ENCODE measurements at regions not wholly inside any gene's neighbourhood (a gene's known extent, or its start where the extent isn't known, plus 50 kb on each side); places are given as distances from the start of the nearest gene placed in this dataset.

DNA sequence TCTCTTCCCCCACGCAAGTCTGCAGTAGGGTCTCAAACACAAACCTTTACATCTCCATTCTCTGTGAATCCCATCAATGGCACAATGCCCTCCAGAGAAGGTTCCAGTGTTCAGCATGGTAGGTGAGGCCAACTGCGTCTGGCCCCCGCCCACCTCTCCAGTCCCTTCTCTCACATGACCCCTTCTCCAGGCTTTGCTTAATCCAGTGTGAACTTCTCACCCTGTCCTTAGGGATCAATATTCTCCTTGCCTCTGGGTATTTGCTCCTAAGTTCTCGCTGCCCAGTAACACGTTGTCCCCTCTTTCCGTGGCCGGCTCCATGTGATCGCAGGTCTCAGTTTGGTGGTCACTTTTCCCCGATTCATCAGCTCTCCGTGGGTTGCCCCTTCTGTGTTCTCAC is 225.1 kb upstream of the PMEPA1 start (continued):
- TF ChIP-seq SMAD5 (IDR thresholded peaks at IDR 0.05; ENCODE audit: low read depth), result no peak
- TF ChIP-seq, protein P1, sequence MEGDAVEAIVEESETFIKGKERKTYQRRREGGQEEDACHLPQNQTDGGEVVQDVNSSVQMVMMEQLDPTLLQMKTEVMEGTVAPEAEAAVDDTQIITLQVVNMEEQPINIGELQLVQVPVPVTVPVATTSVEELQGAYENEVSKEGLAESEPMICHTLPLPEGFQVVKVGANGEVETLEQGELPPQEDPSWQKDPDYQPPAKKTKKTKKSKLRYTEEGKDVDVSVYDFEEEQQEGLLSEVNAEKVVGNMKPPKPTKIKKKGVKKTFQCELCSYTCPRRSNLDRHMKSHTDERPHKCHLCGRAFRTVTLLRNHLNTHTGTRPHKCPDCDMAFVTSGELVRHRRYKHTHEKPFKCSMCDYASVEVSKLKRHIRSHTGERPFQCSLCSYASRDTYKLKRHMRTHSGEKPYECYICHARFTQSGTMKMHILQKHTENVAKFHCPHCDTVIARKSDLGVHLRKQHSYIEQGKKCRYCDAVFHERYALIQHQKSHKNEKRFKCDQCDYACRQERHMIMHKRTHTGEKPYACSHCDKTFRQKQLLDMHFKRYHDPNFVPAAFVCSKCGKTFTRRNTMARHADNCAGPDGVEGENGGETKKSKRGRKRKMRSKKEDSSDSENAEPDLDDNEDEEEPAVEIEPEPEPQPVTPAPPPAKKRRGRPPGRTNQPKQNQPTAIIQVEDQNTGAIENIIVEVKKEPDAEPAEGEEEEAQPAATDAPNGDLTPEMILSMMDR (IDR thresholded peaks at IDR 0.05 in 2 of 3, conservative IDR thresholded peaks at IDR 0.05 in 1 of 3; ENCODE audit: control insufficient read depth in 2 of 3, extremely low read depth in 1 of 3, insufficient read depth in 1 of 3, low read depth in 3 of 3, low read length in 3 of 3), result no peak
- TF ChIP-seq PML (IDR thresholded peaks at IDR 0.05; ENCODE audit: low read length), result no peak
- no peak for TF ChIP-seq GABPA (IDR thresholded peaks at IDR 0.05; ENCODE audit: low read depth)
- no peak for TF ChIP-seq RUNX3 (IDR thresholded peaks at IDR 0.05; ENCODE audit: low read length)
- TF ChIP-seq TCF12 (IDR thresholded peaks at IDR 0.05; ENCODE audit: low read depth, low read length), result no peak
- no peak for TF ChIP-seq STAT3 (IDR thresholded peaks at IDR 0.05; ENCODE audit: low read depth, low read length)

DNA sequence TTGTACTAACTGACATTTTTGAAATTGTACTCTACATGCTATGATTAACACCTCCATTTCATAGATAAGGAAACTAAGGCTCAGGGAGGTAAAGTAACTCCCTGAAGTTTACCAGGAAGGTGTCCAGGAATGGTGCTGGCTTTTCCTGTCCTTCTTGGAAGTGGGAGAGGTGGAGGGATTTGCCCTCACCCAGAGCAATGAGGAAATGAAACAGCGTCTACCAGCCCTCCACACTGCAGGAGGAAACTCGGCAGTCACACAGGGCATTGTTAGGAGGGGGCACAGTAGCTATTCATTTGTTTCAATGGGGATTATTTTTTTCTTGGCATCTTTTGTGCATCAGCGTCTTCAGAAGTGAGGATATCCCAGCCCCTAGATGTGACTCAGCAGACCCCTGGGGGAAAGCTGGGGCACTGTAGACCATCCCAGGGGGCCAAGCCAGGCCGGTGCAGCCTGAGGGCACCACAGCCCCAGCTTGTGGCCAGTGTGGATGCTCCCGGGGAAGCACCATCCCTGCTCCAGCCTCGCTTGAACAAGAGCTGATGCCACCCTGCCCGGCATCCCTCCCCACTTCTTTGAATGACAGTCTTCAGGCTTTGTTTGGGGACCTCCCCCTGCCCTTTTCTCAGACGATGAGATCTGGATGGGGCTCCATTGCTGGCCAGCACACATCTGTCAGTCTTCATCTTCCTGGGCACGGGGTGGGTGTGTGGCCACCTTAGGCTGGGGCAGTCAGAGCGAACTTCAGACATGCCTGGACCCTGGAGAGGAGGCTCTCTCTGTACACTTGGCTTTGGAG is 224.4 kb upstream of the PMEPA1 start:
- no peak overlapping the region for H3K4me3 ChIP-seq
- intact Hi-C loops (cut with micrococcal nuclease; ENCODE audit: unreplicated experiment) (no loop called here), in situ Hi-C loops (cut with MboI) (no loop called here)
- H3K4me1 ChIP-seq (ENCODE audit: control insufficient read depth, insufficient read depth, low read length), result no peaks in the 10 kb centered on the region
- ChIA-PET RAD21 (ENCODE audit: unreplicated experiment) (no interaction called here), SMC1A (ENCODE audit: uncharacterized antibody, unreplicated experiment) (no interaction called here), POLR2A (no interaction called here), CTCF (interaction anchor here (0.6 kb wide), 1 partner anchor 1133 kb away, joined by 3 read pairs; no protein-coding TSS in a partner anchor)
- no peaks in the 10 kb centered on the region for H4K20me1 ChIP-seq (ENCODE audit: control insufficient read depth, insufficient read depth)
- 0% methylated on average over 10 of the region's 10 CpGs for WGBS (ENCODE audit: insufficient coverage, insufficient replicate concordance, low lambda C conversion rate, missing lambda C conversion rate)
- no peaks in the 10 kb centered on the region for H3K9me3 ChIP-seq (replicated peaks; ENCODE audit: control insufficient read depth, insufficient read depth, low read length)
- ATAC-seq (no peak), FAIRE-seq (no peak), DNase-seq (ENCODE audit: low read depth, low spot score) (no peak)
- H3K4me2 ChIP-seq (ENCODE audit: control insufficient read depth, insufficient read depth), result no peak overlapping the region
- peaks cover 0 to 1% of the 10 kb centered on the region in 2 experiments; a peak in 2 of 4 replicates for H3K27me3 ChIP-seq (replicated peaks in 1 of 2; ENCODE audit: control insufficient read depth in 2 of 2, insufficient read depth in 2 of 2, low read length in 1 of 2)
- no peaks in the 10 kb centered on the region for H3K36me3 ChIP-seq (ENCODE audit: control insufficient read depth in 2 of 2, insufficient read depth in 2 of 2, low read length in 1 of 2)
- H3K9ac ChIP-seq (ENCODE audit: control insufficient read depth, insufficient read depth, low read length), result no peak overlapping the region
- BruUV-seq (replicated peaks), result no TSS peak
- no peak overlapping the region for H3K27ac ChIP-seq (ENCODE audit: control insufficient read depth, insufficient read depth)
- H2AFZ ChIP-seq (ENCODE audit: control insufficient read depth, low read depth, low read length), result no peak overlapping the region
- no peaks in the 10 kb centered on the region for H3K79me2 ChIP-seq (ENCODE audit: control insufficient read depth, insufficient read depth, low read length)
- no peak for TF ChIP-seq TARDBP (IDR thresholded peaks at IDR 0.05; ENCODE audit: borderline replicate concordance)
- TF ChIP-seq, protein P2, sequence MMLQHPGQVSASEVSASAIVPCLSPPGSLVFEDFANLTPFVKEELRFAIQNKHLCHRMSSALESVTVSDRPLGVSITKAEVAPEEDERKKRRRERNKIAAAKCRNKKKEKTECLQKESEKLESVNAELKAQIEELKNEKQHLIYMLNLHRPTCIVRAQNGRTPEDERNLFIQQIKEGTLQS (IDR thresholded peaks at IDR 0.05; ENCODE audit: borderline replicate concordance, extremely low read depth, low read depth, low read length), result no peak
- no peak for TF ChIP-seq TCF7 (IDR thresholded peaks at IDR 0.05; ENCODE audit: borderline replicate concordance)
- TF ChIP-seq, protein P3, sequence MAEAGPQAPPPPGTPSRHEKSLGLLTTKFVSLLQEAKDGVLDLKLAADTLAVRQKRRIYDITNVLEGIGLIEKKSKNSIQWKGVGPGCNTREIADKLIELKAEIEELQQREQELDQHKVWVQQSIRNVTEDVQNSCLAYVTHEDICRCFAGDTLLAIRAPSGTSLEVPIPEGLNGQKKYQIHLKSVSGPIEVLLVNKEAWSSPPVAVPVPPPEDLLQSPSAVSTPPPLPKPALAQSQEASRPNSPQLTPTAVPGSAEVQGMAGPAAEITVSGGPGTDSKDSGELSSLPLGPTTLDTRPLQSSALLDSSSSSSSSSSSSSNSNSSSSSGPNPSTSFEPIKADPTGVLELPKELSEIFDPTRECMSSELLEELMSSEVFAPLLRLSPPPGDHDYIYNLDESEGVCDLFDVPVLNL (IDR thresholded peaks at IDR 0.05; ENCODE audit: low read depth, low read length), result no peak
- no peak for TF ChIP-seq EZH2 (IDR thresholded peaks at IDR 0.05; ENCODE audit: borderline replicate concordance, control insufficient read depth, low read depth, low read length)
- TF ChIP-seq YBX1 (IDR thresholded peaks at IDR 0.05), result no peak
- no peak for TF ChIP-seq YY1 (IDR thresholded peaks at IDR 0.05; ENCODE audit: low read depth, low read length)
- TF ChIP-seq, protein P4, sequence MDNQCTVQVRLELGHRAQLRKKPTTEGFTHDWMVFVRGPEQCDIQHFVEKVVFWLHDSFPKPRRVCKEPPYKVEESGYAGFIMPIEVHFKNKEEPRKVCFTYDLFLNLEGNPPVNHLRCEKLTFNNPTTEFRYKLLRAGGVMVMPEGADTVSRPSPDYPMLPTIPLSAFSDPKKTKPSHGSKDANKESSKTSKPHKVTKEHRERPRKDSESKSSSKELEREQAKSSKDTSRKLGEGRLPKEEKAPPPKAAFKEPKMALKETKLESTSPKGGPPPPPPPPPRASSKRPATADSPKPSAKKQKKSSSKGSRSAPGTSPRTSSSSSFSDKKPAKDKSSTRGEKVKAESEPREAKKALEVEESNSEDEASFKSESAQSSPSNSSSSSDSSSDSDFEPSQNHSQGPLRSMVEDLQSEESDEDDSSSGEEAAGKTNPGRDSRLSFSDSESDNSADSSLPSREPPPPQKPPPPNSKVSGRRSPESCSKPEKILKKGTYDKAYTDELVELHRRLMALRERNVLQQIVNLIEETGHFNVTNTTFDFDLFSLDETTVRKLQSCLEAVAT (IDR thresholded peaks at IDR 0.05), result no peak
- no peak for TF ChIP-seq FOS (IDR thresholded peaks at IDR 0.05; ENCODE audit: borderline replicate concordance, extremely low read depth, insufficient read length)
- no peak for TF ChIP-seq BHLHE40 (IDR thresholded peaks at IDR 0.05; ENCODE audit: borderline replicate concordance in 1 of 2, low read depth in 2 of 2, low read length in 1 of 2)
- TF ChIP-seq ZZZ3 (IDR thresholded peaks at IDR 0.05; ENCODE audit: control insufficient read depth, insufficient read length, low read depth), result no peak
- TF ChIP-seq GATAD2B (conservative IDR thresholded peaks at IDR 0.05; ENCODE audit: low read depth), result no peak
- no peak for TF ChIP-seq CHD4 (IDR thresholded peaks at IDR 0.05)

Data from GM12878 (cell line).